ENCODE measurements at regions not wholly inside any gene's neighbourhood (a gene's known extent, or its start where the extent isn't known, plus 50 kb on each side); places are given as distances from the start of the nearest gene placed in this dataset.
"Not testable (repeated sequence)": the region's sequence is repeated elsewhere in the genome, so short reads cannot be mapped to it uniquely, and the experiment has no call there.

DNA sequence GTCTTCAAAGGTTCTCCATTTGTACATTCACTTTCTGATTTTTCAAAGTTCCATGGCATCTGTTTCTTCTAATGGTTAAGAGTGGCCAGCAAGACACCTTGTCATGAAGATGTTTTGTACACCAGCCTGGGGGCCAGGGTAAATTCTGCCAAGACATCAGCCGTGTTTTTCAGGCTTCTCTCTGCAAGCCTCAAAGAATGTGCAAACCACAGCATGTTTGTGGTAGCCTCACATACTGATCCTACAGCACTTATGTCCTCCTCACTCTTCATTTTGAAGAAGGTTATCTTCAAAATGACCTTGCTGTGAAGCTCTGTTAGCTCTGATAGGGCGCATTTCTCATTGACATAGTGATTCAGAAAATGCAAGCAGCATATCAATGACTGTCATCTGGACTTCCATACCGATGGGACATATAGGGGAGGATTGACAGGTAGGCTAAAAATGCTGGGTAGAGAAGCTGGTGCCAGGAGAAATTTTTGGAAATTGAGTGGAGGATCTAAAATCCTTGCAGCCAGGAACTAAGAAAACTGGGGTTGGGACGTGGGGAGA lies 59.3 kb upstream of the SPTLC3 start:
- DNase-seq (ENCODE audit: low read depth), result no peak

DNA sequence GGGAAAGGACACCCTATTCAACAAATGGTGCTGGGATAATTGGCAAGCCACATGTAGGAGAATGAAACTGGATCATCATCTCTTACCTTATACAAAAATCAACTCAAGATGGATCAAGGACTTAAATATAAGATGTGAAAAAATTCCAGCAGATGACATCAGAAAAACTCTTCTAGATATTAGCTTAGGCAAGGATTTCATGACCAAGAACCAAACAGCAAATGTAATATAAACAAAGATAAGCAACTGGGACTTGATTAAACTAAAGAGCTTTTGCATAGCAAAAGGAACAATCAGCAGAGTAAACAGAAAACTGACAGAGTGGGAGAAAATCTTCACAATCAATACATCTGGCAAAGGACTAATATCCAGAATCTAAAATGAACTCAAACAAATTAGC lies 54.5 kb upstream of the SPTLC3 start:
- DNase-seq (ENCODE audit: low read depth), result not testable (repeated sequence)

DNA sequence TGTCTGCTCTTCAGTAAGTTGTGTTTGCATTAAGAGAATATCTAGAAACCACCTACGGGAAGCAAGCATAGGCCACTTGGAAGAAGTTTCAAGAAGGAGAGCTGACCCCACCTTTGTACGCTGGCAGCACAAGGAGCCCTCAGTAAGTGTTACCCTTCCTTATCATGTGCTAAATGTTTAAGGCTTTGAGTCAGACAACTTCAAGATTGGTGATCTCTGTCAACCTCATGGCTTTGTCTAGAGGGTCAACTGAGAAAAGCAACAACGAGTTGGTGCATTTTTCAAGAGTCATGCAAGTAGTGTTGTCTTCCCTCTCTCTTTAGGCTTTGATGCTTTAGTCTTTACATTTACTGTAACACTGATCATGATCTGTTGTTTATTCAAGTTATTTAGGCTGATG lies 53.2 kb upstream of the SPTLC3 start:
- DNase-seq (ENCODE audit: low read depth), result no peak

DNA sequence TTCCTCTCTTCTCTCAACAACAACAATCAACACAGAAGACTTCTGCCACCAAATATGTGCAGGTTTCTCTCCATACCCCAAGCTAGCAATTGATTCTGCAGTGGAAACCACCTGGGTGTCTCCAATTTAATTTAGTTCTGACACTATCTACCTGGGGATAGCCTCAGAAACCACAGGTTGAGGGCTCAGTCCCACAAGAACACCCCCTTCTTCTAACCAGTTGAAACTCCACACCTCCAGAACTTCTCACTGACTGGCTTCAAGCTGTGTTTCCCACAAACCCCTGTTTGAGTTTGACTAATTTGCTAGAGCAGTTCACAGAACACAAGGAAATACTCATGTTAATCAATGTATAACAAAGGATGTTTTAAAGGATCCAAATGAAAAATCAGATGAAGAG lies 52.5 kb upstream of the SPTLC3 start:
- DNase-seq (ENCODE audit: low read depth), result no peak

DNA sequence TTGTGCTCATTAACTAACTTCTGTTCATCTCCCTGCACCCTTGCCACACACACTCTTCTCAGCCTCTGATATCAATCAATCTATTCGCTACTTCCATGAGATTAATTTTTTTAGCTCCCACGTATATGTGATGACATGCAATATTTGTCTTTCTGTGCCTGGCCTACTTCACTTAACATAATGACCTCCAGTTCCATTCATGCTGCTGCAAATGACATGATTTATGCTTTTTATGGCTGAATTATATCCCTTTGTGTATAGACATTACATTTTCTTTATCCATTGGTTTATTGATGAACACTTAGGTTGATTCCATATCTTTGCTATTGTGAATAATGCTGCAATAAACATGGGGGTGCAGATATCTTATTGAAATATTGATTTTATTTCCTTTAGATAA lies 50.8 kb upstream of the SPTLC3 start:
- DNase-seq (ENCODE audit: low read depth), result no peak

Measured in stimulated activated CD8-positive, alpha-beta memory T cell treated with anti-CD3 and anti-CD28 coated beads, Interleukin-12 subunit alpha, Interleukin-12 subunit beta, amount 100 ng/mL, for 1 hour (primary cell).